Keratinocyte (primary cell): ENCODE measurements at regions not wholly inside any gene's neighbourhood (a gene's known extent, or its start where the extent isn't known, plus 50 kb on each side); places are given as distances from the start of the nearest gene placed in this dataset.
"Not testable (repeated sequence)": the region's sequence is repeated elsewhere in the genome, so short reads cannot be mapped to it uniquely, and the experiment has no call there.

Experiments used
- DNase-seq: peaks from one replicate; pipeline ENCODE4 v3.0.0-alpha.2; 2011; ENCODE audit warnings: low read depth, missing footprints, low spot score
- FAIRE-seq: peaks from 2 replicates; lab custom pipeline; 2011; peaks lifted over from hg19 to GRCh38; lab: Jason Lieb, UNC
- H2AFZ ChIP-seq: 2 replicates; pipeline ENCODE4 v1.6.0; 2012; ENCODE audit warnings: low read length, control low read depth, inconsistent platforms; ENCODE audit not compliant: control insufficient read depth
- H3K27ac ChIP-seq: 2 replicates; pipeline ENCODE4 v1.5.1; 2011; ENCODE audit warnings: low read length; ENCODE audit not compliant: control insufficient read depth, insufficient read depth
- H3K27me3 ChIP-seq: 3 replicates; pipeline ENCODE4 v1.6.0; 2011; ENCODE audit warnings: low read length; ENCODE audit not compliant: control insufficient read depth, insufficient read depth; ENCODE audit errors: extremely low read depth
- H3K36me3 ChIP-seq, 2 experiments: 2 replicates in 1 of 2; 3 replicates in 1 of 2; pipeline ENCODE4 v1.5.1; 2011; ENCODE audit warnings: low read length in 2 of 2, mild to moderate bottlenecking in 1 of 2; ENCODE audit not compliant: control insufficient read depth in 2 of 2, insufficient read depth in 2 of 2; ENCODE audit errors: extremely low read depth in 1 of 2
- H3K4me1 ChIP-seq: 3 replicates; pipeline ENCODE4 v1.5.1; 2011; ENCODE audit warnings: low read length; ENCODE audit not compliant: control insufficient read depth, insufficient read depth; ENCODE audit errors: extremely low read depth
- H3K4me2 ChIP-seq: 3 replicates; pipeline ENCODE4 v1.6.0; 2011; ENCODE audit warnings: low read depth, low read length; ENCODE audit not compliant: control insufficient read depth, insufficient read depth; ENCODE audit errors: extremely low read depth
- H3K4me3 ChIP-seq, 3 experiments: fragments of 200-600 bp in 1 of 3; sonication (generic) in 1 of 3; 2 replicates in 2 of 3; 3 replicates in 1 of 3; pipeline ENCODE4 v1.5.1; 2011 to 2016; ENCODE audit warnings: low read length in 3 of 3, mild to moderate bottlenecking in 3 of 3, control low read depth in 2 of 3, inconsistent platforms in 1 of 3, low read depth in 1 of 3, mixed read lengths in 1 of 3, mixed run types in 1 of 3, moderate library complexity in 1 of 3; ENCODE audit not compliant: control insufficient read depth in 2 of 3, insufficient read depth in 2 of 3; ENCODE audit errors: extremely low read depth in 1 of 3
- H3K79me2 ChIP-seq: 2 replicates; pipeline ENCODE4 v1.6.0; 2012; ENCODE audit warnings: low read length; ENCODE audit not compliant: control insufficient read depth, insufficient read depth
- H3K9ac ChIP-seq: 3 replicates; pipeline ENCODE4 v1.6.0; 2011; ENCODE audit warnings: low read length; ENCODE audit not compliant: control insufficient read depth, insufficient read depth; ENCODE audit errors: extremely low read depth
- H3K9me1 ChIP-seq: 3 replicates; pipeline ENCODE4 v1.6.0; 2011; ENCODE audit warnings: low read length; ENCODE audit not compliant: control insufficient read depth, insufficient read depth; ENCODE audit errors: extremely low read depth
- H3K9me3 ChIP-seq: 2 replicates; pipeline ENCODE4 v1.5.1; 2012; ENCODE audit warnings: low read depth, low read length; ENCODE audit not compliant: control insufficient read depth
- H4K20me1 ChIP-seq: 3 replicates; pipeline ENCODE4 v1.6.0; 2011; ENCODE audit warnings: low read length; ENCODE audit not compliant: control insufficient read depth, insufficient read depth; ENCODE audit errors: extremely low read depth
- CTCF ChIP-seq, 3 experiments: IDR thresholded peaks in 1 of 3; conservative IDR thresholded peaks in 1 of 3; optimal IDR thresholded peaks in 1 of 3; 2 replicates in 2 of 3; 3 replicates in 1 of 3; pipeline versions ENCODE3 to v1.5.1; 2011; ENCODE audit warnings: low read length in 3 of 3, mild to moderate bottlenecking in 3 of 3, moderate library complexity in 2 of 3, control low read depth in 1 of 3, inconsistent platforms in 1 of 3; ENCODE audit not compliant: insufficient read depth in 2 of 3; ENCODE audit errors: extremely low read depth in 1 of 3
- EZH2 ChIP-seq: IDR thresholded peaks from one replicate; pipeline ENCODE4 v1.6.1; 2012; ENCODE audit warnings: inconsistent platforms, mild to moderate bottlenecking, low read length, moderate library complexity
- dilution Hi-C: fragments of 300-500 bp; cut with MboI; formaldehyde crosslinking; loops from one replicate; pipeline ENCODE4 v1.7.0; 2020; ENCODE audit warnings: low sequenced_read_pairs; ENCODE audit not compliant: extremely low pct_ligation_motif_present

DNA sequence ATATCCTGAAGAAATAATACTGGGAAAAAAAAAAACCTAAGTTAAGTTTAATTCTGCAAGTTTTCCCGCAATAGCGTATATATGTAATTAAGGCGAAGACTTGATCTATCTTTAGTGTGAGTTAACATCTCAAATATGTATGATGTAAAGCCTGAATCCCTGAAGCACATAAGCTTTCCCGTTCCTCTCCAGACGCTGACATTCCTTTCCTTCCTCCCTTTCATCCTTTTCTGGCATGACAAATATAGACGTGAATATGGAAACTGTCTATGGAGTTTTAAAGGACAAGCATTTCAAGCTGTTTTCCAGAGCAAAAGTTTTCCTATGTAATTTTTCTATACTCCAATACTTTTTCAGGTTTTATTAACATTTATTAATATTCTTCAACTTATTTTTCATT is 637.0 kb downstream of the COL12A1 start:
- DNase-seq (no peak), FAIRE-seq (no peak)
- no peaks in the 10 kb centered on the region for H3K9me3 ChIP-seq
- no peaks in the 10 kb centered on the region for H3K4me1 ChIP-seq
- H4K20me1 ChIP-seq = no peaks in the 10 kb centered on the region
- no peak overlapping the region for H3K27ac ChIP-seq
- no peaks in the 10 kb centered on the region for H3K36me3 ChIP-seq
- H3K4me2 ChIP-seq = no peak overlapping the region
- H2AFZ ChIP-seq = no peak overlapping the region
- dilution Hi-C loops = no loop called here
- no peak overlapping the region for H3K9ac ChIP-seq
- TF ChIP-seq CTCF (optimal IDR thresholded peaks at IDR 0.05 in 1 of 3, IDR thresholded peaks at IDR 0.05 in 1 of 3, conservative IDR thresholded peaks at IDR 0.05 in 1 of 3; ENCODE audit: extremely low read depth in 1 of 3, insufficient read depth in 2 of 3, low read length in 3 of 3) = no peak
- no peak for TF ChIP-seq EZH2
- H3K79me2 ChIP-seq = no peaks in the 10 kb centered on the region
- no peaks in the 10 kb centered on the region for H3K9me1 ChIP-seq
- H3K27me3 ChIP-seq = no peaks in the 10 kb centered on the region
- H3K4me3 ChIP-seq = no peak overlapping the region

DNA sequence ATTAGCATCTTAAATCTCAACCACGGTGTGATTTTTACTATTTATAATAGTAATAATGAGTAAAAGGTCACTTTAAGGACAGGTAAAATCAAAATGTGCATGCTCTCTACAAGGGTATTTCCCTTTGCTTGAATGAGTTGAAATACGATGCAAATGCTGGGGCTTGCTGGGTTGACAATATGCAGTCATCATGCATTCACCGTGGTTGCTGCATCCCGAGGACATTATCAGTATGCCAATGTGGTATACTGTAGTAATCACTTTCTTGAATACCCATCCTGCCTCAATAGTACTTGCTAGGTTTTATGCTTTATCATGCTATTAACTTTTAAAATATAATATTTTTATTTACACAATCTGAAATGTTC is 637.9 kb downstream of the COL12A1 start:
- H3K4me2 ChIP-seq, H3K9me1 ChIP-seq, H3K79me2 ChIP-seq, H2AFZ ChIP-seq, dilution Hi-C loops, H3K4me3 ChIP-seq, H4K20me1 ChIP-seq, H3K9me3 ChIP-seq, H3K9ac ChIP-seq, H3K27ac ChIP-seq, H3K36me3 ChIP-seq, H3K27me3 ChIP-seq, H3K4me1 ChIP-seq, FAIRE-seq, DNase-seq: not testable (repeated sequence)

DNA sequence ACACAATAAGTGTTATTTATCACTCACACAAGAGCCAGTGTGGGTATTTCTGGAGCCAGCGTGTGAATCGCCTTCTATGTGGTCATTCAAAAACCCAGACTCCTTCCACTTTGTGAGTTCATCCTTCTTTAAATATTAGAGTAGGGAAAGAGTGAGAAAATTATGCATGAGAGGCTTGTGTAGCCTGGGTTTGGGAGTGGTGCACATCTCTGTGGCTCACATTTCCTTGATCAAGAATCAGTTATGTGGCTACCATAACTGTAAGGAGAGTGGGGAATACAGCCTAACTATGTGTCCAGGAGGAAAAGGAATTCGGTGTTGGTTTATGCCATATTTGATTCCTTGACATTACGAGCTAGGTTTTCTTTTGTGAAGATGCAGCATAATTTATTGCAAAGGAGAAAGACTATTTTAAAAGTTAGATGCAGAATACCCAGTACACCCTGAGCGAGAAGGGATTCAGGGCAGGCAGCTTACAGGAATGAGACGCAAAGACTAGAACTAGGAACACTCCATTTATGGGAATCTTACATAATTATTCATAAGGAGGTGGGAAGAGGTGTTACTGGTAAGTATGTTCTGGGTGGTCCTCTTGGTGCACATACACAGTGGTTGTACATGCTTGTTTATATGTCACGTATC is 638.5 kb downstream of the COL12A1 start:
- Histone ChIP-seq H3K36me3 (no peaks in the 10 kb centered on the region), H2AFZ (no peak overlapping the region), H3K4me2 (no peak overlapping the region), H3K4me1 (no peaks in the 10 kb centered on the region), H3K9ac (no peak overlapping the region), H4K20me1 (no peaks in the 10 kb centered on the region), H3K9me1 (no peaks in the 10 kb centered on the region), H3K4me3 (no peak overlapping the region), H3K9me3 (no peaks in the 10 kb centered on the region), H3K79me2 (no peaks in the 10 kb centered on the region), H3K27me3 (no peaks in the 10 kb centered on the region), H3K27ac (no peak overlapping the region)
- dilution Hi-C loops = no loop called here
- TF ChIP-seq CTCF (optimal IDR thresholded peaks at IDR 0.05 in 1 of 3, IDR thresholded peaks at IDR 0.05 in 1 of 3, conservative IDR thresholded peaks at IDR 0.05 in 1 of 3; ENCODE audit: extremely low read depth in 1 of 3, insufficient read depth in 2 of 3, low read length in 3 of 3) (no peak), EZH2 (no peak)
- DNase-seq (no peak), FAIRE-seq (no peak)
